GM23338 (cell line): ENCODE measurements at regions not wholly inside any gene's neighbourhood (a gene's known extent, or its start where the extent isn't known, plus 50 kb on each side); places are given as distances from the start of the nearest gene placed in this dataset.

ENCODE experiments used
- CTCF ChIP-seq, 2 experiments: fragments of 200-600 bp in 1 of 2; sonication (generic) in 1 of 2; conservative IDR thresholded peaks; 2 replicates each; pipeline versions ENCODE4 v1.5.1 to v1.6.1; 2016 to 2017; ENCODE audit warnings: antibody characterized with exemption in 2 of 2, low read depth in 2 of 2, mild to moderate bottlenecking in 2 of 2, moderate library complexity in 1 of 2
- EZH2 ChIP-seq: fragments of 200-600 bp; sonication (generic); IDR thresholded peaks from one replicate; pipeline ENCODE4 v1.8.0; 2017; ENCODE audit warnings: antibody characterized with exemption, mild to moderate bottlenecking, low read depth; ENCODE audit not compliant: unreplicated experiment
- REST ChIP-seq: IDR thresholded peaks from one replicate; pipeline ENCODE4 v1.6.1; 2018; ENCODE audit warnings: antibody characterized with exemption; ENCODE audit not compliant: unreplicated experiment

- no peak for TF ChIP-seq REST
- TF ChIP-seq CTCF (conservative IDR thresholded peaks at IDR 0.05; ENCODE audit: low read depth in 2 of 2): no peak
- TF ChIP-seq EZH2: no peak
Measured at GRCh38 chr3:177883091-177883490, 653.1 kb upstream of the KCNMB2 start.
